Activated CD8-positive, alpha-beta T cell treated with anti-CD3 and anti-CD28 coated beads, Interleukin-2, amount 10 ng/mL, durations not matched to agents 7 days and 5 days (primary cell): ENCODE measurements at regions not wholly inside any gene's neighbourhood (a gene's known extent, or its start where the extent isn't known, plus 50 kb on each side); places are given as distances from the start of the nearest gene placed in this dataset.

Experiments
- ATAC-seq: fragments of 150-1000 bp; cut with Tn5 transposase; one replicate; pipeline ENCODE4 v1.10.0; 2021; ENCODE audit warnings: moderate library complexity
- CTCF ChIA-PET: fragments of 350-600 bp; sonication (Branson Sonifier 250); formaldehyde crosslinking; loops from one replicate; lab custom pipeline; 2021; ENCODE audit warnings: antibody characterized with exemption; lab: Charles Lee
- POLR2A ChIA-PET: fragments of 350-600 bp; sonication (Branson Sonifier 250); formaldehyde crosslinking; loops from one replicate; lab custom pipeline; 2021; ENCODE audit warnings: antibody characterized with exemption; lab: Charles Lee
- DNase-seq: peaks from one replicate; pipeline ENCODE4 v3.0.0-alpha.2; 2020
- H3K27ac Mint-ChIP-seq: one replicate; pipeline ENCODE4 v1.8.0; 2021; ENCODE audit warnings: mild to moderate bottlenecking, mixed read lengths
- H3K27me3 Mint-ChIP-seq: one replicate; pipeline ENCODE4 v1.8.0; 2021; ENCODE audit warnings: low read depth, mixed read lengths
- H3K36me3 Mint-ChIP-seq: one replicate; pipeline ENCODE4 v1.8.0; 2021; ENCODE audit warnings: low read depth, mixed read lengths
- H3K4me1 Mint-ChIP-seq: one replicate; pipeline ENCODE4 v1.8.0; 2021; ENCODE audit warnings: low read depth, mixed read lengths
- H3K4me3 Mint-ChIP-seq: one replicate; pipeline ENCODE4 v1.8.0; 2021; ENCODE audit warnings: mild to moderate bottlenecking, mixed read lengths
- H3K9me3 Mint-ChIP-seq: one replicate; pipeline ENCODE4 v1.8.0; 2022; ENCODE audit warnings: mixed read lengths; ENCODE audit not compliant: insufficient read depth

- no peaks in the 10 kb centered on the region for H3K27me3 Mint-ChIP-seq
- DNase-seq (no peak), ATAC-seq (no peak)
- ChIA-PET CTCF (no interaction called here), POLR2A (no interaction called here)
- no peaks in the 10 kb centered on the region for H3K9me3 Mint-ChIP-seq
- H3K27ac Mint-ChIP-seq = no peak overlapping the region
- no peaks in the 10 kb centered on the region for H3K4me1 Mint-ChIP-seq
- no peak overlapping the region for H3K4me3 Mint-ChIP-seq
- no peaks in the 10 kb centered on the region for H3K36me3 Mint-ChIP-seq
These were observed 313.4 kb upstream of the SLC30A5 start for GRCh38 chr5:68780299-68780955.

GRCh38 chr5:68793074-68793473 is 300.7 kb upstream of the SLC30A5 start:
- Mint-ChIP-seq H3K27ac (no peak overlapping the region), H3K9me3 (no peaks in the 10 kb centered on the region), H3K4me3 (no peak overlapping the region), H3K4me1 (no peaks in the 10 kb centered on the region), H3K36me3 (no peaks in the 10 kb centered on the region), H3K27me3 (peaks cover 4% of the 10 kb centered on the region)
- no peak for ATAC-seq
- no peak for DNase-seq
- ChIA-PET CTCF (no interaction called here), POLR2A (no interaction called here)

GRCh38 chr5:68793993-68794392 is 299.8 kb upstream of the SLC30A5 start:
- ChIA-PET CTCF (no interaction called here), POLR2A (no interaction called here)
- no peak for DNase-seq
- no peak overlapping the region for H3K4me3 Mint-ChIP-seq
- no peaks in the 10 kb centered on the region for H3K36me3 Mint-ChIP-seq
- H3K27me3 Mint-ChIP-seq = peaks cover 4% of the 10 kb centered on the region
- H3K27ac Mint-ChIP-seq = no peak overlapping the region
- no peaks in the 10 kb centered on the region for H3K4me1 Mint-ChIP-seq
- no peak for ATAC-seq
- H3K9me3 Mint-ChIP-seq = no peaks in the 10 kb centered on the region

- Mint-ChIP-seq H3K4me1 (no peaks in the 10 kb centered on the region), H3K9me3 (no peaks in the 10 kb centered on the region), H3K27me3 (peaks cover 4% of the 10 kb centered on the region), H3K4me3 (no peak overlapping the region), H3K27ac (no peak overlapping the region), H3K36me3 (no peaks in the 10 kb centered on the region)
- CTCF ChIA-PET = no interaction called here
- POLR2A ChIA-PET = no interaction called here
- ATAC-seq = no peak
- no peak for DNase-seq
These were observed 298.6 kb upstream of the SLC30A5 start for GRCh38 chr5:68795190-68795589.

GRCh38 chr5:68798877-68799843 is 294.7 kb upstream of the SLC30A5 start:
- POLR2A ChIA-PET = no interaction called here
- H3K27me3 Mint-ChIP-seq = peaks cover 2% of the 10 kb centered on the region
- no peaks in the 10 kb centered on the region for H3K36me3 Mint-ChIP-seq

GRCh38 chr5:68802430-68802829 is 291.4 kb upstream of the SLC30A5 start:
- Mint-ChIP-seq H3K4me1 (no peaks in the 10 kb centered on the region), H3K36me3 (no peaks in the 10 kb centered on the region), H3K27me3 (peaks cover 6% of the 10 kb centered on the region), H3K9me3 (no peaks in the 10 kb centered on the region), H3K27ac (no peak overlapping the region), H3K4me3 (no peak overlapping the region)
- ATAC-seq = no peak
- ChIA-PET POLR2A (no interaction called here), CTCF (no interaction called here)
- DNase-seq = no peak

More at GRCh38 chr5:68798877-68799843, 294.7 kb upstream of the SLC30A5 start:
- CTCF ChIA-PET = no interaction called here
- Mint-ChIP-seq H3K4me1 (no peaks in the 10 kb centered on the region), H3K4me3 (no peak overlapping the region), H3K9me3 (no peaks in the 10 kb centered on the region), H3K27ac (no peak overlapping the region)
- DNase-seq (no peak), ATAC-seq (no peak)

GRCh38 chr5:68803881-68804319 is 289.9 kb upstream of the SLC30A5 start:
- no peak for ATAC-seq
- Mint-ChIP-seq H3K4me3 (no peak overlapping the region), H3K4me1 (no peaks in the 10 kb centered on the region), H3K9me3 (no peaks in the 10 kb centered on the region), H3K27ac (no peak overlapping the region), H3K27me3 (peaks cover 6% of the 10 kb centered on the region), H3K36me3 (no peaks in the 10 kb centered on the region)
- DNase-seq = no peak
- ChIA-PET POLR2A (no interaction called here), CTCF (no interaction called here)

GRCh38 chr5:68804343-68804742 is 289.5 kb upstream of the SLC30A5 start:
- H3K9me3 Mint-ChIP-seq = no peaks in the 10 kb centered on the region
- DNase-seq (no peak), ATAC-seq (no peak)
- H3K36me3 Mint-ChIP-seq = no peaks in the 10 kb centered on the region
- CTCF ChIA-PET = no interaction called here
- H3K27me3 Mint-ChIP-seq = peaks cover 6% of the 10 kb centered on the region
- no peaks in the 10 kb centered on the region for H3K4me1 Mint-ChIP-seq
- no peak overlapping the region for H3K27ac Mint-ChIP-seq
- POLR2A ChIA-PET = no interaction called here
- no peak overlapping the region for H3K4me3 Mint-ChIP-seq

- POLR2A ChIA-PET = no interaction called here
- peaks cover 6% of the 10 kb centered on the region for H3K27me3 Mint-ChIP-seq
- no peaks in the 10 kb centered on the region for H3K4me1 Mint-ChIP-seq
- ATAC-seq (no peak), DNase-seq (no peak)
- no peaks in the 10 kb centered on the region for H3K36me3 Mint-ChIP-seq
- no peaks in the 10 kb centered on the region for H3K9me3 Mint-ChIP-seq
- no peak overlapping the region for H3K27ac Mint-ChIP-seq
- no peak overlapping the region for H3K4me3 Mint-ChIP-seq
- CTCF ChIA-PET = no interaction called here
These were observed 288.4 kb upstream of the SLC30A5 start for GRCh38 chr5:68805444-68805843.

- DNase-seq (no peak), ATAC-seq (no peak)
- H3K4me3 Mint-ChIP-seq = no peak overlapping the region
- no peak overlapping the region for H3K27ac Mint-ChIP-seq
- no peaks in the 10 kb centered on the region for H3K36me3 Mint-ChIP-seq
- H3K27me3 Mint-ChIP-seq = peaks cover 2% of the 10 kb centered on the region
- ChIA-PET CTCF (no interaction called here), POLR2A (no interaction called here)
- H3K9me3 Mint-ChIP-seq = no peaks in the 10 kb centered on the region
- no peaks in the 10 kb centered on the region for H3K4me1 Mint-ChIP-seq
These were observed 276.2 kb upstream of the SLC30A5 start for GRCh38 chr5:68817632-68818031.

GRCh38 chr5:68818057-68818695 is 275.6 kb upstream of the SLC30A5 start:
- H3K4me1 Mint-ChIP-seq = no peaks in the 10 kb centered on the region
- no peaks in the 10 kb centered on the region for H3K9me3 Mint-ChIP-seq
- peaks cover 7% of the 10 kb centered on the region for H3K27me3 Mint-ChIP-seq
- no peak overlapping the region for H3K4me3 Mint-ChIP-seq
- ATAC-seq (no peak), DNase-seq (no peak)
- no peaks in the 10 kb centered on the region for H3K36me3 Mint-ChIP-seq
- POLR2A ChIA-PET = no interaction called here
- H3K27ac Mint-ChIP-seq = no peak overlapping the region
- CTCF ChIA-PET = no interaction called here

GRCh38 chr5:68818870-68819269 is 274.9 kb upstream of the SLC30A5 start:
- no peaks in the 10 kb centered on the region for H3K4me1 Mint-ChIP-seq
- peaks cover 10% of the 10 kb centered on the region for H3K27me3 Mint-ChIP-seq
- ATAC-seq = no peak
- CTCF ChIA-PET = no interaction called here
- no peak overlapping the region for H3K4me3 Mint-ChIP-seq
- POLR2A ChIA-PET = no interaction called here
- no peak for DNase-seq
- H3K27ac Mint-ChIP-seq = no peak overlapping the region
- no peaks in the 10 kb centered on the region for H3K36me3 Mint-ChIP-seq
- H3K9me3 Mint-ChIP-seq = no peaks in the 10 kb centered on the region
